Hepatocyte (in vitro differentiated cells): ENCODE measurements at regions not wholly inside any gene's neighbourhood (a gene's known extent, or its start where the extent isn't known, plus 50 kb on each side); places are given as distances from the start of the nearest gene placed in this dataset.
"Not testable (repeated sequence)": the region's sequence is repeated elsewhere in the genome, so short reads cannot be mapped to it uniquely, and the experiment has no call there.

Source experiments
- DNase-seq: peaks from one replicate; pipeline ENCODE4 v3.0.0-alpha.2; 2016; ENCODE audit warnings: low spot score
- H2AFZ ChIP-seq: fragments of 200-600 bp; sonication (generic); 2 replicates; pipeline ENCODE4 v1.6.0; 2016; ENCODE audit warnings: antibody characterized with exemption, mild to moderate bottlenecking
- H3K27ac ChIP-seq: fragments of 200-600 bp; sonication (generic); 2 replicates; pipeline ENCODE4 v1.5.1; 2016; ENCODE audit warnings: mild to moderate bottlenecking
- H3K27me3 ChIP-seq: fragments of 200-600 bp; sonication (generic); 2 replicates; pipeline ENCODE4 v1.6.1; 2016
- H3K36me3 ChIP-seq: fragments of 200-600 bp; sonication (generic); replicated peaks from 2 replicates; pipeline ENCODE4 v1.5.1; 2016; ENCODE audit warnings: low read depth; ENCODE audit not compliant: insufficient read depth
- H3K4me1 ChIP-seq: fragments of 200-600 bp; sonication (generic); 2 replicates; pipeline ENCODE4 v1.5.1; 2016; ENCODE audit warnings: mild to moderate bottlenecking, moderate library complexity; ENCODE audit not compliant: insufficient read depth
- H3K4me2 ChIP-seq: fragments of 200-600 bp; sonication (generic); 2 replicates; pipeline ENCODE4 v1.6.0; 2016
- H3K4me3 ChIP-seq: fragments of 200-600 bp; sonication (generic); 2 replicates; pipeline ENCODE4 v1.5.1; 2016; ENCODE audit warnings: mild to moderate bottlenecking
- H3K79me2 ChIP-seq: fragments of 200-600 bp; sonication (generic); 2 replicates; pipeline ENCODE4 v1.6.0; 2017; ENCODE audit warnings: mild to moderate bottlenecking
- H3K9me2 ChIP-seq: fragments of 200-600 bp; sonication (generic); replicated peaks from 2 replicates; pipeline ENCODE4 v1.6.0; 2017; ENCODE audit warnings: mild to moderate bottlenecking; ENCODE audit not compliant: insufficient read depth
- H3K9me3 ChIP-seq: fragments of 200-600 bp; sonication (generic); 2 replicates; pipeline ENCODE4 v1.5.1; 2016; ENCODE audit warnings: low read depth, mild to moderate bottlenecking
- H4K20me1 ChIP-seq: fragments of 200-600 bp; sonication (generic); 2 replicates; pipeline ENCODE4 v1.6.0; 2016; ENCODE audit warnings: mild to moderate bottlenecking; ENCODE audit not compliant: insufficient read depth, poor library complexity, severe bottlenecking
- CTCF ChIP-seq: fragments of 200-600 bp; sonication (generic); IDR thresholded peaks from 2 replicates; pipeline ENCODE4 v1.5.1; 2016; ENCODE audit warnings: antibody characterized with exemption, mild to moderate bottlenecking; ENCODE audit not compliant: poor library complexity
- EZH2 ChIP-seq: fragments of 200-600 bp; sonication (generic); IDR thresholded peaks from 2 replicates; pipeline ENCODE4 v1.6.1; 2016; ENCODE audit warnings: antibody characterized with exemption, mild to moderate bottlenecking, borderline replicate concordance
- EZH2phosphoT487 ChIP-seq: fragments of 200-600 bp; sonication (generic); IDR thresholded peaks from one replicate; pipeline ENCODE4 v1.6.1; 2018; ENCODE audit warnings: antibody characterized with exemption, mild to moderate bottlenecking, low read depth, moderate library complexity; ENCODE audit not compliant: unreplicated experiment, severe bottlenecking
- WGBS: methylation state at CpG from one replicate; pipeline ENCODE4 v1.1.6; 2016; ENCODE audit warnings: low lambda C conversion rate; ENCODE audit errors: missing lambda C conversion rate; 5-methylcytosine and 5-hydroxymethylcytosine counted together

GRCh38 chr21:9739240-9739639 lies 782.1 kb upstream of the TPTE start:
- H4K20me1 ChIP-seq = no peaks in the 10 kb centered on the region
- H3K9me2 ChIP-seq = no peaks in the 10 kb centered on the region
- no peaks in the 10 kb centered on the region for H3K4me1 ChIP-seq
- H3K36me3 ChIP-seq = no peaks in the 10 kb centered on the region
- H3K4me2 ChIP-seq = no peak overlapping the region
- 59% methylated on average over 3 of the region's 3 CpGs for WGBS
- peaks cover 43% of the 10 kb centered on the region for H3K9me3 ChIP-seq
- no peak overlapping the region for H3K27ac ChIP-seq
- H3K27me3 ChIP-seq = no peaks in the 10 kb centered on the region
- H3K4me3 ChIP-seq = no peak overlapping the region
- no peaks in the 10 kb centered on the region for H3K79me2 ChIP-seq
- no peak overlapping the region for H2AFZ ChIP-seq
- TF ChIP-seq EZH2phosphoT487 = no peak
- no peak for TF ChIP-seq CTCF
- TF ChIP-seq EZH2 = no peak
- DNase-seq = no peak

- H3K79me2 ChIP-seq, H4K20me1 ChIP-seq, H3K4me3 ChIP-seq, H3K4me1 ChIP-seq, H2AFZ ChIP-seq, H3K36me3 ChIP-seq, H3K9me2 ChIP-seq, H3K27ac ChIP-seq, H3K4me2 ChIP-seq, H3K27me3 ChIP-seq, DNase-seq: not testable (repeated sequence)
- WGBS = 67% methylated on average over 8 of the region's 8 CpGs
- peaks cover 43% of the 10 kb centered on the region for H3K9me3 ChIP-seq
These were observed 781.0 kb upstream of the TPTE start for GRCh38 chr21:9740177-9740941.

- not testable (repeated sequence) for H3K4me1 ChIP-seq, H3K4me3 ChIP-seq, H2AFZ ChIP-seq, H3K4me2 ChIP-seq, H3K36me3 ChIP-seq, H3K27ac ChIP-seq, DNase-seq, H3K79me2 ChIP-seq, H3K27me3 ChIP-seq, H4K20me1 ChIP-seq, H3K9me2 ChIP-seq
- WGBS = 60% methylated on average over 8 of the region's 8 CpGs
- peaks cover 49% of the 10 kb centered on the region for H3K9me3 ChIP-seq
These were observed 780.2 kb upstream of the TPTE start for GRCh38 chr21:9740991-9741742.

GRCh38 chr21:9743566-9743965 lies 777.8 kb upstream of the TPTE start:
- not testable (repeated sequence) for DNase-seq, H3K36me3 ChIP-seq, H3K79me2 ChIP-seq, H4K20me1 ChIP-seq, H3K4me1 ChIP-seq, H3K4me3 ChIP-seq, H2AFZ ChIP-seq, H3K4me2 ChIP-seq, H3K9me2 ChIP-seq, H3K27ac ChIP-seq, H3K27me3 ChIP-seq
- whole genome bisulfite sequencing = 85% methylated on average over 10 of the region's 10 CpGs
- H3K9me3 ChIP-seq = peaks cover 40% of the 10 kb centered on the region

GRCh38 chr21:9744166-9744565 lies 777.2 kb upstream of the TPTE start:
- not testable (repeated sequence) for H3K4me2 ChIP-seq, DNase-seq, H3K9me2 ChIP-seq, H2AFZ ChIP-seq, H3K36me3 ChIP-seq, H3K27me3 ChIP-seq, H3K79me2 ChIP-seq, H4K20me1 ChIP-seq, H3K4me1 ChIP-seq, H3K27ac ChIP-seq, H3K4me3 ChIP-seq
- peaks cover 34% of the 10 kb centered on the region for H3K9me3 ChIP-seq
- WGBS = 45% methylated on average over 4 of the region's 4 CpGs

- not testable (repeated sequence) for H3K27me3 ChIP-seq, DNase-seq, H3K4me3 ChIP-seq, H3K9me2 ChIP-seq, H3K36me3 ChIP-seq, H2AFZ ChIP-seq, H3K4me1 ChIP-seq, H3K79me2 ChIP-seq, H3K4me2 ChIP-seq, H3K27ac ChIP-seq, H4K20me1 ChIP-seq
- 51% methylated on average over 4 of the region's 4 CpGs for WGBS
- peaks cover 31% of the 10 kb centered on the region for H3K9me3 ChIP-seq
These were observed 776.8 kb upstream of the TPTE start for GRCh38 chr21:9744593-9744992.

- peaks cover 26% of the 10 kb centered on the region for H3K9me3 ChIP-seq
- not testable (repeated sequence) for H3K36me3 ChIP-seq, H3K4me3 ChIP-seq, H4K20me1 ChIP-seq, H3K4me2 ChIP-seq, H2AFZ ChIP-seq, H3K27ac ChIP-seq, H3K9me2 ChIP-seq, DNase-seq, H3K79me2 ChIP-seq, H3K4me1 ChIP-seq, H3K27me3 ChIP-seq
- 43% methylated on average over 9 of the region's 9 CpGs for WGBS
These were observed 775.8 kb upstream of the TPTE start for GRCh38 chr21:9745457-9746108.
